ENCODE measurements at regions not wholly inside any gene's neighbourhood (a gene's known extent, or its start where the extent isn't known, plus 50 kb on each side); places are given as distances from the start of the nearest gene placed in this dataset.

GRCh38 chr14:97748616-97749015 is 951.4 kb downstream of the VRK1 start:
- no peak overlapping the region for H3K4me3 ChIP-seq (ENCODE audit: low read depth, low read length)
- DNase-seq (ENCODE audit: low read depth): no peak
- TF ChIP-seq CTCF (conservative IDR thresholded peaks at IDR 0.05; ENCODE audit: low read depth, low read length): no peak

- DNase-seq (ENCODE audit: low read depth): no peak
- no peak for TF ChIP-seq CTCF (conservative IDR thresholded peaks at IDR 0.05; ENCODE audit: low read depth, low read length)
- H3K4me3 ChIP-seq (ENCODE audit: low read depth, low read length): no peak overlapping the region
These were observed 960.3 kb downstream of the VRK1 start for GRCh38 chr14:97757491-97757890.

DNA sequence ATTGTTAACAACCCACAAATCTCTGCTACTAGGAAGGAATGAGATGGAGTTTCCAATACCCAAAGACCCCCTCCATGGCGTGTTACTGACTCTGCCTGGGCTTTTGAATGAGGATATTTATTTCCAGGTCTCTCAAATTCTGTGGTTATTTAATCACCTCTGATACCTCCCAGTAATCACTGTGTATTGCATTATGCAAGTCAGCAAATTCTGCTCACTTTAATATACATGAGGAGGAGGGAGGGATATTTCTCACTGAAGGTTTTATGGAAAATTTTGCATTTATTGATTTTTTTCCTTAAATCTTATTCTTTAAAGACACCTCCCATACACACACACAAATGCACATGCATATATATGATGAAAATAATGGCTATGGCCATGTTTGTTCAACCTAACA is 962.9 kb downstream of the VRK1 start:
- no peak for DNase-seq (ENCODE audit: low read depth)
- TF ChIP-seq CTCF (conservative IDR thresholded peaks at IDR 0.05; ENCODE audit: low read depth, low read length): no peak
- H3K4me3 ChIP-seq (ENCODE audit: low read depth, low read length): no peak overlapping the region

DNA sequence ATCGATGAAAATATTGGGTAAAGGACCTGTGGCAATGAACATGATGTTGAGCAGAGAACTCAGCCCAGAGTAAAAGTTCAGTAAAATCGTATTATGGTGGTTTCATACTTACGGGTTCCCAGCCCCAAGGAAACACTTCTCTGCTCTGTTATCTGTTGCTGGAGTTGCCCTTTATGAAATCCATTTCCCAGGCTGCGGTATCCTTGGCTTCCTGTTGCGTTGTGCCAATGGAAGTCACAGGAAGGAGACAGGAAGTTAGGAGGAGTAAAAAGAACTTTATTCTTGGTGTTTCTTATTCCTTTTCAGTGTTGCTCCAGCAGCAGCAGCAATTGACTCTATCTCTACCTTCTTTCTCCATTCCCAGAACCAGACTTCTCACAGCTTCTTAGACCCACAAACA is 965.2 kb downstream of the VRK1 start:
- no peak overlapping the region for H3K4me3 ChIP-seq (ENCODE audit: low read depth, low read length)
- DNase-seq (ENCODE audit: low read depth): no peak
- no peak for TF ChIP-seq CTCF (conservative IDR thresholded peaks at IDR 0.05; ENCODE audit: low read depth, low read length)

DNA sequence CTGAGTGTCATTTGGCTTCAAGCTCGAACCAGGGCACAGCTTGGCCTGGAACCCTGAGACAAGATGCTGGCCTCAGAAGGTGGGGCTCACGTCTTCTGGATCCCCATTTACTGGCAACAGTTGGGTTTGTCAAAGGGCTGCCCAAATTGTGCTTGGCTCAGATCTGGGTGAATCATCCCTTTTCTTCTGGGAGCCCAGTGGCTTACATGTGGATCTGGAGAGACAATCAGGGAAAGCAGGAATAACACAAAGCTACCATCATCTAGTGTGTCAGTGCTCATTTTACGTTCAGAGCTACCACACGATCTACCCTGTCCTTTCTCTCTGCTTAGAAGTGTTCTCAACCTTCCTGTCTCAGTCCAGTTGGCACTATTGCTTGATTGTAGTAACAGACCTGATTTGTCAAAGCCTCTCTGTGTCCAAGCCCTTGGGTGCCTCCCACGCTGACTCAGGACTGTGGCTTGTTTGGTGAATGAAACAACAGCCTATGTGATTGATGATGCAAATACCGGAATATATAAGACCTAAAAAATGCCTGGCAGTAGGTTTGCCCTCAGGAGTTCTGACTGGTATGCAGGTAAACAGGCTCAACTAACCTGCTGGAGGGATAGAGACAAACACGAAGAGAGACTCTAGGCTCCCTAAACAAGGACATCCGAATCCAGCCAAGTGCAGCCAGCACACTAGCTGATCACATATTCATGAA is 974.3 kb downstream of the VRK1 start:
- no peak for TF ChIP-seq CTCF (conservative IDR thresholded peaks at IDR 0.05; ENCODE audit: low read depth, low read length)
- no peak for DNase-seq (ENCODE audit: low read depth)

DNA sequence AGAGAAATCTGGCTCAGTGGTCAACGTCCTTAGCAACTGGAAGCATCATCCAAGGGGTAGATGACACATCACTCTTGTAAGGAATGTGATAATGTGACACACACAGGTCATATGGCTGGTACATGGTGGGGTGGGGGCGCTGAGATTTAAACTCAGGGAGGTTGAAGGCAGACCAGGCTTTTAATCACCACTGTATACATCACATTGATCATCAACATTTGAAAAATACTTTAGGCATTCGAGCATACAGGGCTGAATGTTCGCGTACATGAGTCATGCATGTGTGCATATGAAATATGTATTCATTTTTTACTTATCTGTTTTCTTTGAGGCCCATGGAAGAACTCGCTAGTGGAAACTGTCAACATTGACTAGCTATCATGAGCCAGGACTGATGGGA is 976.4 kb downstream of the VRK1 start:
- no peak overlapping the region for H3K4me3 ChIP-seq (ENCODE audit: low read depth, low read length)
- DNase-seq (ENCODE audit: low read depth): no peak
- no peak for TF ChIP-seq CTCF (conservative IDR thresholded peaks at IDR 0.05; ENCODE audit: low read depth, low read length)

More for the DNA sequence above, 974.3 kb downstream of the VRK1 start:
- no peak overlapping the region for H3K4me3 ChIP-seq (ENCODE audit: low read depth, low read length)

DNA sequence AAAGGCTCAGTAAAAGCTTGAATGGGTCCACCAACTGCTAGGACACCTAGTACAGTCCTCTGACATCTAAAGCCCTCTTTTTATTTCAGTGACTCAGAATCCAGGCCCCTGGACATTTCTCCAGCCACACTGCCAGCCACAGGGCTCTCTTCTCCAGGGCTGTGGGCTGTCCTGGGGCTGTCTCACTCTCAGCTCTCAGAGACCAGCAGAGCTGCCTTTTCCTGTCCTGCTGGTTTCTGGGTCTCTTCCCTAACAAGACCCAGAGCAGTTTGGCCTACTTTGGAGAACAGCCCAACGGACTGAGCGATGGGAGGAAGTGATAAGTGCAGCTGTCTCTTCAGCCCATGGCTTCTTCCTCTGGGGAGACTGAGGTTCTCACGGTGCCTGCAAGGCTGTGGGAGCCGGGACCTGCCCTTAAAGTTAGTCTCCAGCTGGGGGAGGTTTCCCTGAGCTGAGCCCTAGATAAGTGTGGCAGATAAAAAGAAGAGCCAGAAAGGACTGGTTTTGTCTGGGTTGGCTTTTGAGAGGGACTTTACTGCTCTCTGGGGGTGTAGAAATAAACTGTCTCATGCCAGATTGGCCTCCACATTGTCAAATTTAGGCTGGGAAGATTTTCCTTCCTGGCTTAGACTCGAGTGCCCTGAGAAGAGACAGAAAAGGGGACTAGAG is 979.8 kb downstream of the VRK1 start:
- DNase-seq (ENCODE audit: low read depth): no peak
- no peak overlapping the region for H3K4me3 ChIP-seq (ENCODE audit: low read depth, low read length)
- no peak for TF ChIP-seq CTCF (conservative IDR thresholded peaks at IDR 0.05; ENCODE audit: low read depth, low read length)

Data from choroid plexus epithelial cell (primary cell).